Cardiac fibroblast (primary cell): ENCODE measurements at regions not wholly inside any gene's neighbourhood (a gene's known extent, or its start where the extent isn't known, plus 50 kb on each side); places are given as distances from the start of the nearest gene placed in this dataset.

Experiments
- DNase-seq, 2 donors: peaks; one replicate each; pipeline versions ENCODE4 v3.0.0 to v3.0.0-alpha.2; 2010; ENCODE audit warnings: low read depth in 2 of 2
- H3K4me3 ChIP-seq, 2 donors: replicated peaks in 1 of 2; 1 replicate in 1 of 2; 2 replicates in 1 of 2; pipeline ENCODE4 v1.5.1; 2011; ENCODE audit warnings: low read depth in 2 of 2, low read length in 2 of 2, mild to moderate bottlenecking in 2 of 2, moderate library complexity in 1 of 2
- CTCF ChIP-seq: IDR thresholded peaks from one replicate; pipeline ENCODE4 v1.5.1; 2011; ENCODE audit warnings: low read depth, mild to moderate bottlenecking, low read length, inconsistent platforms

DNA sequence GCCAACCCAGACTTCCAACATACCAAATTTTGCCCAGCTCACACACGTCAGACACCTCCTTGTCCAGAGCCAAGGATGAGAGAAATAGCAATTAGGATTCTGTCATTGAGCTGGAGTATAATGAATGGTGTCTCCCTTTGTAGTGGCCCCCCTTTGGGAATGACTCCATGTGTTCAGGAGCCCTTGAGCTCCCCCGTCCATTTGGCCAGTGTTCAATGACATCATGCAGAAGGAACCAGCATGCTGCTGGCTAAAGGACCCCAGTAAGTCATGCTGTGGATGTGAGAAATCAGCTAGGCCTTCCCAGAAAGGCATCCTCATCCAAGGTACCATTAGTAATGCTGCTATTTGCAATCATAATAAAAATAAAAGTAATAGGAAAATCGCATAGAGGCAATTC lies 158.8 kb upstream of the SRRM4 start:
- DNase-seq: no peak
- no peak for TF ChIP-seq CTCF
- H3K4me3 ChIP-seq: no peak overlapping the region

DNA sequence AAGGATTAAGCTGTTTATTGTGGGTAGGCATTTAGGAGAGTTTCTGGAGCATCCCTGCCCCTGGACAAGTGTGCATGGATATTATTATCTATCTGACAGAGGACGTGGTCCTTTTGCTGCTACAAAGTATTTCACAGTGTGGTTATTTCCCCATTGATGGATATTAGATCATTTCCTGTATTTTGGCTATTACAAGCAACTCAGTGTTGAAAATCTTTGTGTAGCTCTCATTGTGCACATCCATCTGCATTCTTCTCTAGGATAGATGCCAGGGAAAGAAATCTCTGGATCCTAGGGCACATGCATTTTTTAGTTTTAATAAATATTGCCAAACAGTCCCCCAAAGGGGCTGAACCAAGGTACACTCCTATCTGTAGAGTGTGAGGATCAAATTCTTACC lies 154.3 kb upstream of the SRRM4 start:
- H3K4me3 ChIP-seq: no peak overlapping the region
- no peak for DNase-seq
- no peak for TF ChIP-seq CTCF

- TF ChIP-seq CTCF: no peak
- no peak for DNase-seq
These were observed 153.7 kb upstream of the SRRM4 start for GRCh38 chr12:118827606-118828005.

DNA sequence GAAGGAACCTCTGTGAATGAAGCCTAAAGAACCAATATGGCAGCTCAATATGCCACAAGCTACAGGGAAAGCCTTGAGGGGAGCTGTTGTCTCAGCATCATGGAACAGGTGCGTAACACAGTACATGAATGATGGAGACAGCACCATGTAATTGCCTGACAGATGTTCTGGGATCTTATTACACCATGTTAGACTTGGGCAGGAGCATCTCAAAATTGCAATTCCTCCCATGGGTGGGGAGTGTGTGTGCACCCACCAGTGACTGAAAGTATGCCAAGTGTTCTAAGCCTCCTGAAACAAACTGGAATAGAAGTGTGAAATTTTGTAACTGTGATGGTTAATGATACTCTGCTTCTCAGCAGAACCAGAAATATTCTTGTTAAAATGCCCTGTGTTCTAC lies 151.0 kb upstream of the SRRM4 start:
- no peak for TF ChIP-seq CTCF

More at GRCh38 chr12:118827606-118828005, 153.7 kb upstream of the SRRM4 start:
- no peak overlapping the region for H3K4me3 ChIP-seq

GRCh38 chr12:118835926-118836325 lies 145.4 kb upstream of the SRRM4 start:
- TF ChIP-seq CTCF: no peak
- no peak for DNase-seq

More for the DNA sequence above, 151.0 kb upstream of the SRRM4 start:
- no peak overlapping the region for H3K4me3 ChIP-seq
- no peak for DNase-seq

DNA sequence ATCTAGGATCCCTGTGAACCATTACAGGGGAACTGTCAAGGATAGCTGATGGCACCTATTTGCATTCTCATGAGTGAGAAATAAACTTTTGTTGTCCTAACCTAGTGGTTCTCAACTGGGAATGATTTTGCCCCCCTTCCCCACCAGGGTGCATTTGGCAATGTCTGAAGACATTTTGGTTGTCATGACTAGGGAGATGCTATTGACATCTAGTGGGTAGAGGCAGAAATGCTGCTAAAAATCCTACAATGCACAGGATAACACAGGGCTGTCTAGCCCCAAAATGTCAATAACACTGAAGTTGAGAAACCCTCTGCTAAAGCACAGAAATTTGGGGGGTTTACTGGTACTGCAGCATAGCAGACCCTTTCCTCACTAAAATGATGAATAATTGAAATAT lies 140.9 kb upstream of the SRRM4 start:
- H3K4me3 ChIP-seq: no peak overlapping the region
- DNase-seq: no peak
- no peak for TF ChIP-seq CTCF

More at GRCh38 chr12:118835926-118836325, 145.4 kb upstream of the SRRM4 start:
- no peak overlapping the region for H3K4me3 ChIP-seq

GRCh38 chr12:118840878-118841277 lies 140.5 kb upstream of the SRRM4 start:
- TF ChIP-seq CTCF: no peak
- no peak for DNase-seq
- no peak overlapping the region for H3K4me3 ChIP-seq
